ENCODE measurements at regions not wholly inside any gene's neighbourhood (a gene's known extent, or its start where the extent isn't known, plus 50 kb on each side); places are given as distances from the start of the nearest gene placed in this dataset.

GRCh38 chr2:42937171-42937875, 144.9 kb upstream of the HAAO start:
- TF ChIP-seq CTCF (IDR thresholded peaks at IDR 0.05) = no peak
- no peak for TF ChIP-seq POLR2AphosphoS5 (IDR thresholded peaks at IDR 0.05; ENCODE audit: low read depth, low read length)
- TF ChIP-seq TCF7L2 (IDR thresholded peaks at IDR 0.05; ENCODE audit: low read depth, low read length) = no peak

Measured in Panc1 (cell line).